ENCODE measurements at regions not wholly inside any gene's neighbourhood (a gene's known extent, or its start where the extent isn't known, plus 50 kb on each side); places are given as distances from the start of the nearest gene placed in this dataset.

DNA sequence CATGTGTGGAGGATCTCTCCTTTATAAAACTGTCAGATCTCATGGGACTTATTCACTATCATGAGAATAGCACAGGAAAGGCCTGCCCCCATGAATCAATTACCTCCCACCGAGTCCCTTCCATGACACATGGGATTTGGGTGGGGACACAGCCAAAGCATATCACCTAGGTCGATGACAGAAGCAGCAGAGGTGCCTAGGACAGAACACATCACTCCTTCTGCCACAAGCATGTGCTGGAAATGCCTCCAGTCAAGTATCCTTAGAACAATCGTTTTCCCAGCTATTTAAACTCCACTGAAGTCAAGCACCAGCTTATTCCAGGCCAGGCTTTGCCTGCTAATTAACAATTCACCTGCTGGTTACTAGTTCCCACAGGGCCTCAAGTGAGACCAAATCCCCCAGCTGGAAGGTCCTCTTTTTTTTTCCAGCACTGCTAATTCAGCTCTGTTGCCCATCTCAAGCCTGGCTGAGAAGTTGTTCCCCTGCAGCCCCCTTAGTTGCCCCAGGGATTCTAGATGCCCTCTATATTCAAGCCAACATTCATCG lies 212.3 kb upstream of the NUDT4 start:
- no peaks in the 10 kb centered on the region for H3F3A ChIP-seq (ENCODE audit: insufficient read depth, low read length, poor library complexity, severe bottlenecking)
- TF ChIP-seq EZH2 (IDR thresholded peaks at IDR 0.05; ENCODE audit: borderline replicate concordance, insufficient read depth, low read length, poor library complexity, severe bottlenecking) (no peak), TAF1 (IDR thresholded peaks at IDR 0.05; ENCODE audit: low read depth) (no peak), SMC3 (conservative IDR thresholded peaks at IDR 0.05; ENCODE audit: poor library complexity) (no peak), MXI1 (conservative IDR thresholded peaks at IDR 0.05; ENCODE audit: poor library complexity, severe bottlenecking) (no peak)
- H3K79me2 ChIP-seq (replicated peaks; ENCODE audit: insufficient read depth, low read length) = no peaks in the 10 kb centered on the region
- H3K4me2 ChIP-seq (ENCODE audit: low read length) = no peak overlapping the region
- H2AFZ ChIP-seq (ENCODE audit: low read depth, low read length) = no peak overlapping the region
- no peak overlapping the region for H3K27ac ChIP-seq (ENCODE audit: low read length)
- H4K20me1 ChIP-seq (ENCODE audit: insufficient read depth) = no peaks in the 10 kb centered on the region
- H3K27me3 ChIP-seq (ENCODE audit: insufficient read depth, low read depth, low read length) = no peaks in the 10 kb centered on the region
- no peak overlapping the region for H3K9ac ChIP-seq (ENCODE audit: low read length)
- H3K9me3 ChIP-seq (ENCODE audit: low read length) = no peaks in the 10 kb centered on the region
- H3K4me3 ChIP-seq (ENCODE audit: low read length) = no peak overlapping the region
- no peaks in the 10 kb centered on the region for H3K36me3 ChIP-seq (ENCODE audit: insufficient read depth, low read length)
- H3K9me2 ChIP-seq (ENCODE audit: insufficient read depth, low read length) = no peaks in the 10 kb centered on the region

- H3F3A ChIP-seq (ENCODE audit: insufficient read depth, low read length, poor library complexity, severe bottlenecking) = no peaks in the 10 kb centered on the region
- no peak overlapping the region for H3K4me2 ChIP-seq (ENCODE audit: low read length)
- no peaks in the 10 kb centered on the region for H4K20me1 ChIP-seq (ENCODE audit: insufficient read depth)
Measured at GRCh38 chr12:93166541-93167307, 211.0 kb upstream of the NUDT4 start.

More at GRCh38 chr12:93166541-93167307, 211.0 kb upstream of the NUDT4 start:
- no peaks in the 10 kb centered on the region for H3K79me2 ChIP-seq (replicated peaks; ENCODE audit: insufficient read depth, low read length)
- H3K4me3 ChIP-seq (ENCODE audit: low read length) = no peak overlapping the region
- H3K9ac ChIP-seq (ENCODE audit: low read length) = no peak overlapping the region
- no peaks in the 10 kb centered on the region for H3K27me3 ChIP-seq (ENCODE audit: insufficient read depth, low read depth, low read length)
- H3K36me3 ChIP-seq (ENCODE audit: insufficient read depth, low read length) = no peaks in the 10 kb centered on the region
- H2AFZ ChIP-seq (ENCODE audit: low read depth, low read length) = no peak overlapping the region
- no peak for TF ChIP-seq MXI1 (conservative IDR thresholded peaks at IDR 0.05; ENCODE audit: poor library complexity, severe bottlenecking)
- no peak for TF ChIP-seq SMC3 (conservative IDR thresholded peaks at IDR 0.05; ENCODE audit: poor library complexity)
- no peak for TF ChIP-seq REST (IDR thresholded peaks at IDR 0.05; ENCODE audit: borderline replicate concordance)
- TF ChIP-seq POLR2AphosphoS5 (IDR thresholded peaks at IDR 0.05) = no peak
- no peak for TF ChIP-seq EZH2 (IDR thresholded peaks at IDR 0.05; ENCODE audit: borderline replicate concordance, insufficient read depth, low read length, poor library complexity, severe bottlenecking)
- no peak for TF ChIP-seq EP300 (conservative IDR thresholded peaks at IDR 0.05; ENCODE audit: poor library complexity, severe bottlenecking)
- TF ChIP-seq TAF1 (IDR thresholded peaks at IDR 0.05; ENCODE audit: low read depth) = no peak
- no peak for TF ChIP-seq RAD21 (conservative IDR thresholded peaks at IDR 0.05)
- no peak for TF ChIP-seq CTCF (IDR thresholded peaks at IDR 0.05; ENCODE audit: poor library complexity, severe bottlenecking)
- no peak overlapping the region for H3K27ac ChIP-seq (ENCODE audit: low read length)
- H3K9me3 ChIP-seq (ENCODE audit: low read length) = no peaks in the 10 kb centered on the region
- no peaks in the 10 kb centered on the region for H3K9me2 ChIP-seq (ENCODE audit: insufficient read depth, low read length)

Data from neural cell (in vitro differentiated cells).